ENCODE measurements at regions not wholly inside any gene's neighbourhood (a gene's known extent, or its start where the extent isn't known, plus 50 kb on each side); places are given as distances from the start of the nearest gene placed in this dataset.

- TF ChIP-seq, protein P1, sequence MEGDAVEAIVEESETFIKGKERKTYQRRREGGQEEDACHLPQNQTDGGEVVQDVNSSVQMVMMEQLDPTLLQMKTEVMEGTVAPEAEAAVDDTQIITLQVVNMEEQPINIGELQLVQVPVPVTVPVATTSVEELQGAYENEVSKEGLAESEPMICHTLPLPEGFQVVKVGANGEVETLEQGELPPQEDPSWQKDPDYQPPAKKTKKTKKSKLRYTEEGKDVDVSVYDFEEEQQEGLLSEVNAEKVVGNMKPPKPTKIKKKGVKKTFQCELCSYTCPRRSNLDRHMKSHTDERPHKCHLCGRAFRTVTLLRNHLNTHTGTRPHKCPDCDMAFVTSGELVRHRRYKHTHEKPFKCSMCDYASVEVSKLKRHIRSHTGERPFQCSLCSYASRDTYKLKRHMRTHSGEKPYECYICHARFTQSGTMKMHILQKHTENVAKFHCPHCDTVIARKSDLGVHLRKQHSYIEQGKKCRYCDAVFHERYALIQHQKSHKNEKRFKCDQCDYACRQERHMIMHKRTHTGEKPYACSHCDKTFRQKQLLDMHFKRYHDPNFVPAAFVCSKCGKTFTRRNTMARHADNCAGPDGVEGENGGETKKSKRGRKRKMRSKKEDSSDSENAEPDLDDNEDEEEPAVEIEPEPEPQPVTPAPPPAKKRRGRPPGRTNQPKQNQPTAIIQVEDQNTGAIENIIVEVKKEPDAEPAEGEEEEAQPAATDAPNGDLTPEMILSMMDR (conservative IDR thresholded peaks at IDR 0.05): no peak
- Histone ChIP-seq H3K23me2 (ENCODE audit: insufficient read length, low read depth, low read length, poor library complexity, severe bottlenecking) (no peaks in the 10 kb centered on the region), H2BK12ac (ENCODE audit: insufficient read length, low read depth, low read length) (no peak overlapping the region), H4K8ac (replicated peaks; ENCODE audit: insufficient read length, low read depth, low read length) (no peak overlapping the region), H3K56ac (ENCODE audit: insufficient read length, low read depth, low read length) (no peak overlapping the region), H3K4ac (ENCODE audit: low read depth, low read length) (no peak overlapping the region), H2BK120ac (ENCODE audit: low read depth, low read length, poor library complexity, severe bottlenecking) (no peak overlapping the region), H3K27ac (ENCODE audit: insufficient read length, low read depth, low read length) (no peak overlapping the region), H3T11ph (ENCODE audit: low read length) (no peak overlapping the region), H2BK20ac (ENCODE audit: low read depth, low read length, poor library complexity, severe bottlenecking) (no peak overlapping the region), H3K79me1 (ENCODE audit: insufficient read depth, low read depth, low read length, poor library complexity, severe bottlenecking) (no peaks in the 10 kb centered on the region), H3K14ac (ENCODE audit: insufficient read depth, low read length) (no peak overlapping the region), H2BK5ac (ENCODE audit: insufficient read length, low read length) (no peak overlapping the region), H4K5ac (ENCODE audit: insufficient read length, low read depth, low read length) (no peak overlapping the region), H3K4me1 (ENCODE audit: insufficient read depth, low read length) (no peaks in the 10 kb centered on the region; the same call in 1 of the 2 replicates), H3K9me3 (ENCODE audit: control insufficient read depth, low read depth, low read length) (no peaks in the 10 kb centered on the region), H3K18ac (ENCODE audit: insufficient read length, low read depth, low read length) (no peak overlapping the region), H3K9ac (ENCODE audit: extremely low read depth, insufficient read length, low read length) (no peak overlapping the region), H3K79me2 (ENCODE audit: insufficient read depth, low read length) (no peaks in the 10 kb centered on the region), H2AK5ac (ENCODE audit: insufficient read length, low read length) (no peak overlapping the region), H4K91ac (ENCODE audit: insufficient read length, low read depth, low read length) (no peak overlapping the region), H2BK15ac (ENCODE audit: low read depth, low read length) (no peak overlapping the region), H2AFZ (ENCODE audit: low read length) (no peak overlapping the region), H3K4me2 (ENCODE audit: insufficient read depth, insufficient read length, low read length) (no peak overlapping the region), H3K23ac (ENCODE audit: insufficient read length, low read depth, low read length) (no peak overlapping the region), H3K27me3 (ENCODE audit: insufficient read depth, low read length) (no peaks in the 10 kb centered on the region), H4K20me1 (ENCODE audit: control insufficient read depth, insufficient read depth, insufficient read length) (no peaks in the 10 kb centered on the region)
- H3K27ac Mint-ChIP-seq: no peak overlapping the region
- no CpG with 5 or more reads among the region's 1 CpG for WGBS (ENCODE audit: extremely low coverage, insufficient read length, low lambda C conversion rate)
- peaks cover 6 to 10% (median 10%) of the 10 kb centered on the region in 3 experiments; a peak in 6 of 7 replicates for H3K36me3 Mint-ChIP-seq (ENCODE audit: insufficient read depth in 1 of 3, low read depth in 3 of 3)
- H3K9me3 Mint-ChIP-seq: peaks cover 10 to 16% of the 10 kb centered on the region in 2 experiments
- H3K4me1 Mint-ChIP-seq: peaks cover 24 to 34% of the 10 kb centered on the region in 2 experiments
- H3K4me3 Mint-ChIP-seq: no peak overlapping the region
- DNase-seq: no peak
- no peaks in the 10 kb centered on the region for H3K27me3 Mint-ChIP-seq (ENCODE audit: low read depth)
Observed at GRCh38 chr5:116740771-116741170, 166.1 kb upstream of the SEMA6A start.
